HS-27A (cell line): ENCODE measurements at regions not wholly inside any gene's neighbourhood (a gene's known extent, or its start where the extent isn't known, plus 50 kb on each side); places are given as distances from the start of the nearest gene placed in this dataset.

Experiments
- DNase-seq: peaks from one replicate; pipeline ENCODE4 v3.0.0-alpha.2; 2012; ENCODE audit warnings: low read depth, missing footprints

- no peak for DNase-seq
These were observed 162.4 kb upstream of the GYPA start for GRCh38 chr4:144302704-144303536.

- DNase-seq: no peak
These were observed 163.5 kb upstream of the GYPA start for GRCh38 chr4:144304025-144304424.

- no peak for DNase-seq
These were observed 170.0 kb upstream of the GYPA start for GRCh38 chr4:144310535-144310934.

GRCh38 chr4:144313370-144313769 lies 172.9 kb upstream of the GYPA start:
- DNase-seq: no peak

- no peak for DNase-seq
These were observed 176.4 kb upstream of the GYPA start for GRCh38 chr4:144316869-144317268.

GRCh38 chr4:144318797-144319196 lies 178.3 kb upstream of the GYPA start:
- no peak for DNase-seq

GRCh38 chr4:144336633-144337032 lies 196.1 kb upstream of the GYPA start:
- no peak for DNase-seq

GRCh38 chr4:144338148-144338547 lies 197.6 kb upstream of the GYPA start:
- no peak for DNase-seq

GRCh38 chr4:144338834-144339233 lies 198.3 kb upstream of the GYPA start:
- no peak for DNase-seq

GRCh38 chr4:144340931-144341330 lies 200.4 kb upstream of the GYPA start:
- DNase-seq: no peak

GRCh38 chr4:144342949-144343760 lies 202.6 kb upstream of the GYPA start:
- DNase-seq: no peak

- DNase-seq: no peak
These were observed 206.6 kb upstream of the GYPA start for GRCh38 chr4:144347121-144347520.

GRCh38 chr4:144350706-144351105 lies 210.2 kb upstream of the GYPA start:
- DNase-seq: no peak

- no peak for DNase-seq
These were observed 210.8 kb upstream of the GYPA start for GRCh38 chr4:144351306-144351705.

GRCh38 chr4:144353292-144353691 lies 212.8 kb upstream of the GYPA start:
- DNase-seq: no peak

- peak; percentile 99 for DNase-seq
These were observed 215.6 kb upstream of the GYPA start for GRCh38 chr4:144355811-144356757.

- DNase-seq: no peak
These were observed 216.4 kb upstream of the GYPA start for GRCh38 chr4:144356941-144357381.

- DNase-seq: no peak
These were observed 217.5 kb upstream of the GYPA start for GRCh38 chr4:144357975-144358374.

- no peak for DNase-seq
These were observed 219.8 kb upstream of the GYPA start for GRCh38 chr4:144360146-144360793.

- DNase-seq: no peak
These were observed 221.8 kb upstream of the GYPA start for GRCh38 chr4:144362366-144362765.

GRCh38 chr4:144363890-144364289 lies 223.4 kb upstream of the GYPA start:
- DNase-seq: no peak

GRCh38 chr4:144366425-144366824 lies 225.9 kb upstream of the GYPA start:
- no peak for DNase-seq
